Myocyte (in vitro differentiated cells): ENCODE measurements at regions not wholly inside any gene's neighbourhood (a gene's known extent, or its start where the extent isn't known, plus 50 kb on each side); places are given as distances from the start of the nearest gene placed in this dataset.

Experiments
- DNase-seq: peaks from one replicate; pipeline ENCODE4 v3.0.0-alpha.2; 2012; ENCODE audit warnings: low read depth

- no peak for DNase-seq
These were observed 91.4 kb downstream of the SUDS3 start for GRCh38 chr12:118467641-118468305.

- DNase-seq, result no peak
These were observed 96.6 kb downstream of the SUDS3 start for GRCh38 chr12:118472940-118473339.

GRCh38 chr12:118480235-118480634 is 103.9 kb downstream of the SUDS3 start:
- no peak for DNase-seq

GRCh38 chr12:118488034-118488433 is 111.7 kb downstream of the SUDS3 start:
- DNase-seq, result no peak

GRCh38 chr12:118493962-118494361 is 117.6 kb downstream of the SUDS3 start:
- DNase-seq, result no peak

GRCh38 chr12:118494776-118495175 is 118.4 kb downstream of the SUDS3 start:
- no peak for DNase-seq

GRCh38 chr12:118495296-118495695 is 118.9 kb downstream of the SUDS3 start:
- no peak for DNase-seq

GRCh38 chr12:118498171-118498570 is 121.8 kb downstream of the SUDS3 start:
- DNase-seq, result no peak

GRCh38 chr12:118500299-118500698 is 123.9 kb downstream of the SUDS3 start:
- DNase-seq, result no peak

GRCh38 chr12:118501489-118501888 is 125.1 kb downstream of the SUDS3 start:
- DNase-seq, result no peak

- DNase-seq, result no peak
These were observed 127.1 kb downstream of the SUDS3 start for GRCh38 chr12:118503476-118503875.

GRCh38 chr12:118512669-118513068 is 136.3 kb downstream of the SUDS3 start:
- no peak for DNase-seq

- no peak for DNase-seq
These were observed 137.3 kb downstream of the SUDS3 start for GRCh38 chr12:118513611-118514010.

GRCh38 chr12:118514297-118514696 is 137.9 kb downstream of the SUDS3 start:
- no peak for DNase-seq

- DNase-seq, result no peak
These were observed 144.1 kb downstream of the SUDS3 start for GRCh38 chr12:118520214-118521035.

- DNase-seq, result no peak
These were observed 144.6 kb downstream of the SUDS3 start for GRCh38 chr12:118521036-118521370.

GRCh38 chr12:118524446-118524845 is 148.1 kb downstream of the SUDS3 start:
- no peak for DNase-seq

- DNase-seq, result no peak
These were observed 148.9 kb downstream of the SUDS3 start for GRCh38 chr12:118525216-118525615.

- no peak for DNase-seq
These were observed 150.1 kb downstream of the SUDS3 start for GRCh38 chr12:118526255-118527095.

GRCh38 chr12:118527310-118527709 is 151.0 kb downstream of the SUDS3 start:
- no peak for DNase-seq

GRCh38 chr12:118528625-118529024 is 152.3 kb downstream of the SUDS3 start:
- DNase-seq, result no peak

- no peak for DNase-seq
These were observed 157.6 kb downstream of the SUDS3 start for GRCh38 chr12:118534003-118534402.
